ENCODE measurements at regions not wholly inside any gene's neighbourhood (a gene's known extent, or its start where the extent isn't known, plus 50 kb on each side); places are given as distances from the start of the nearest gene placed in this dataset.

DNA sequence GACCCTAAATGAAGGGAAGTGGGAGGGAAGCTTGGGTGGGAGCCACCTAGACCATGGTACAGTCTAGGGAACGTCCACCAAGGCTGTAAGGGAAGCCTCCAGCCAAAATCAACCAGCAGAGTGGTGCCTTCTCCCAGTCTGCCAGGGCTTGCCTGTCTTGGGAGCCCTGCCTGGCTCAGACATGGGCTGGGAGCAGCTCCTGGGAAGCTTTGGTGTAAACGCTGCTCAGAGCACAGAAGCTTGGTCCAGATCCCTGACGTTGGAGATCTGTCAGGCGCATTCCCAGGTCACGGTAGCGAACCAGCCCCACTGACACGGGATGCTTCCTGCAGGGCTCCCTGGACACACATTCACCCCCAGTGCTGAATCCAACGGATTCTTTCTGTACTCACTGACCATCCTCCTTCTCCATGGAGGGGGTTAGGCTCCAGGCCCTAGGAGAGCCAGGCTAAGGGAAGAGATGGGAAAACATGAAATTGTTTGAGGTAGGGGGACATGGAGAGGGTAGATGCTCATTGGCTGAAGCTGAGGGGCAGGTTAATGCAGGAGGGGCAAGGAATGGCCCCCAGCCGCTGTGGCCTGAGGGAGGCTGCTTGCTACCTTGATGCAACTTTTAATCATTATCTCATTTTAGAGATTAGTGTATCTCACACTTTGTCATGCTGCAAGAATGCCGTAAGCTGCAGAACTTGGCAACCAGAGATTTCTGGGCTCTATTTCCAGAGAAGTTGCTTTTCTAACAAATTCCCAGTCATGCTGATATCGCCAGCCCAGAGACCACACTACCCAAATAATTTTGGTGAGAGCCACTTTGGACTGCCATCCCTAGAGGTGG lies 195.8 kb downstream of the UQCRFS1 start:
- TF ChIP-seq, protein P1, sequence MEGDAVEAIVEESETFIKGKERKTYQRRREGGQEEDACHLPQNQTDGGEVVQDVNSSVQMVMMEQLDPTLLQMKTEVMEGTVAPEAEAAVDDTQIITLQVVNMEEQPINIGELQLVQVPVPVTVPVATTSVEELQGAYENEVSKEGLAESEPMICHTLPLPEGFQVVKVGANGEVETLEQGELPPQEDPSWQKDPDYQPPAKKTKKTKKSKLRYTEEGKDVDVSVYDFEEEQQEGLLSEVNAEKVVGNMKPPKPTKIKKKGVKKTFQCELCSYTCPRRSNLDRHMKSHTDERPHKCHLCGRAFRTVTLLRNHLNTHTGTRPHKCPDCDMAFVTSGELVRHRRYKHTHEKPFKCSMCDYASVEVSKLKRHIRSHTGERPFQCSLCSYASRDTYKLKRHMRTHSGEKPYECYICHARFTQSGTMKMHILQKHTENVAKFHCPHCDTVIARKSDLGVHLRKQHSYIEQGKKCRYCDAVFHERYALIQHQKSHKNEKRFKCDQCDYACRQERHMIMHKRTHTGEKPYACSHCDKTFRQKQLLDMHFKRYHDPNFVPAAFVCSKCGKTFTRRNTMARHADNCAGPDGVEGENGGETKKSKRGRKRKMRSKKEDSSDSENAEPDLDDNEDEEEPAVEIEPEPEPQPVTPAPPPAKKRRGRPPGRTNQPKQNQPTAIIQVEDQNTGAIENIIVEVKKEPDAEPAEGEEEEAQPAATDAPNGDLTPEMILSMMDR (IDR thresholded peaks at IDR 0.05): no peak
- no peak for TF ChIP-seq POLR2A (IDR thresholded peaks at IDR 0.05)
